LHCN-M2 (cell line): ENCODE measurements at regions not wholly inside any gene's neighbourhood (a gene's known extent, or its start where the extent isn't known, plus 50 kb on each side); places are given as distances from the start of the nearest gene placed in this dataset.

Source experiments
- DNase-seq: peaks from one replicate; pipeline ENCODE4 v3.0.0-alpha.2; 2012; ENCODE audit warnings: low read depth

DNA sequence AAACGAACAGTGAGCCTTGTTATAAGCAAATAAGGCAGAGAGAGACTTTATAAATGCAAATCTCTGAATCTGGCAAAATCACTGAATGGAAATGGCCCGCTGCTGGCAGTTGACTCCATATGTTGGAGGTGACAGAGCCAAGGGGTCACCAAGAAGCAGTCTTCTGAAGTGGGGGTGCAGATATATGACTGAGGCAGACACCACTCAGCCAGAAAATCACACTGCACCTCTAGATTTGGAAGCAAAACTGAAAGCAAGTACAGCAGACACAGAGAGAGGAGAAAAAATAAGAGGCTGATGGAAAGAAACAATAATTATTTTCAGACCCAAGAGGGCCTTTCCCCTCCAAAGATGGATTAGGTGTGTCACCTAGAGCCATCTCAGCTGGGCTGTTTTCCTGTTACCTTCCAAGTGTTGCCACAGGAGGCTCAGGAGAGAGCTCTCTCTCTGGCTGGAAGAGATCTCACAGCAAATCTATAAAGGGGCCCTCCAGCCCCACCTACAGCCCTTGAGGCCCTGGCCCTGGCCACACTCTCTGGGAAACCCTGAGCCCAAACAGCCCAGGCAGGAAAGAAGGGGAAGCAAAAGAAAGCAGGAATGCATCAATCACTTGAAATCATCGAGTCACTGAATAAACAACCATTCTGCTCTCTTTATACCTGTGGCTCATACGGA, 585.1 kb upstream of the PSMD7 start:
- DNase-seq: no peak

GRCh38 chr16:73710526-73710925, 586.1 kb upstream of the PSMD7 start:
- no peak for DNase-seq

DNA sequence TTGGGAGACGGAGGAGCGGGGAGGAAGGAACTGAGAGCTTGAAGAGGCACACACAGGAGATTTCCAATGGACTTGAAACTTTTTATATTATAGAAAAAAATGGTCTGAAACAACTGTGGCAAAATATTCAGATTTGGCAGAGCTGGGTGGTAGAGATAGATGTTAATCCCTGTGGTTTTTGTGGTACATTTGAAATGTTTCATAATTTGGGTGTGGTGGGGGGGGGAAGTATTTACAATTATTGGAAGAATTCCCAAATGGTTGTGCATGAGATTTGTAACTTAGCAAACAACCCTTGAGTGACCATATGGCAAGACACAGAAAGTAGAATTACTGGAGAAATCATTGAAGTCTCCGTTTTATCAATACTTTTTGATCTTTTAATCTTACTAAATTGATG, 588.8 kb upstream of the PSMD7 start:
- no peak for DNase-seq

DNA sequence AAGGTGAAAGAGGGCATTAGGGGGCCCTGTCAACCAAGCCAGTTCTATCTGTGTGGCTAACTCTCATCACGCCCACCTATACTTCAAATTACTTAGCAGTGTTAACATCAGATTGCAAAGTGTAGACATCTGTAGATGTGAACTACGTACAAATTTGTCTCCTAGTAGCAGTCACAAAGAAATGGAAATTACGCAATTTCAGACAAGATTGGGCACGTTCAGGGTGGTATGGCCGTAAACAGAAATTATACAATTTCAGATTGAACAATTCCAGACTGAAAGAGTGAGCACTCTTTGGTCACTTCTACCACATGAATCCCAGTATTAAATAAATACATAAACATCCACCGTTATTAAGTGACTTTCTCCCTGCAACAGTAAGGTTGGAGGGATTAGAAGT, 592.7 kb upstream of the PSMD7 start:
- no peak for DNase-seq

DNA sequence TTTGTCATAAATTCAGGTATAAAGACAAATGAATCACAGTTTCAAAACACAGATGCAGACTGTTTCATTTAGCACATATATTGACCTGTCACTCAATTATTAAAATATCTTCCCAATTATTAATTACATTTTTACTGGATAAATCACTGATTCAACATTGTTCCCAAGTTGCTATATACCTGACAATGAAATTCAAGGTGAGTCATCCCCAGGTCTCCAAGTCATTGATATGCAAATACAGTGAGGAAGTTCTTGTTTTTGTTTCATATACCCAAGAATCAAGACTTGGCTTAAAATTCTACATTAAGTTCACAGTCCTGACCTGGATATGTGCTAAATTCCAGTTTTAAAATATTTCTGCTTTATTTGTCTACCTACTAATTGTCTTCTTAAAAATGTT, 599.3 kb upstream of the PSMD7 start:
- DNase-seq: no peak

GRCh38 chr16:73692861-73693260, 603.8 kb upstream of the PSMD7 start:
- DNase-seq: no peak

- DNase-seq: no peak
Observed at GRCh38 chr16:73683804-73684203, 612.8 kb upstream of the PSMD7 start.

DNA sequence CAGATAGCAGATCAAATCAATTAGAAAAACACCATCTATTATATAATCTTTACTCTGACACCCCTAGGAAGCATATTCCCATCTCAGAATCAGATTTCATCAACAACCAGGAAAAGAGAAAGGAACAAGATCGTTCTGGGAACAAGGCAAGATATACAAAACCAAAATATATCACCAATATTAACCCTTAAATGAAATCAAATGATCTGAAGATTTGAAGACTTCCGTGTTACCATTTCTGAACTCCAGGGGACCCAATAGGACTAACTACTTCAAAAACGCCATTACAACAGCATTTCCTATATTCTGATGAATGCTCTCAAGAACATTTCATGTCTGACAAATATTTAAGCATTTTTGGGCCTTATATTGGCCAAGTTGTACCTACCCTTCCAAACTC, 624.2 kb upstream of the ZFHX3 start:
- DNase-seq: no peak

DNA sequence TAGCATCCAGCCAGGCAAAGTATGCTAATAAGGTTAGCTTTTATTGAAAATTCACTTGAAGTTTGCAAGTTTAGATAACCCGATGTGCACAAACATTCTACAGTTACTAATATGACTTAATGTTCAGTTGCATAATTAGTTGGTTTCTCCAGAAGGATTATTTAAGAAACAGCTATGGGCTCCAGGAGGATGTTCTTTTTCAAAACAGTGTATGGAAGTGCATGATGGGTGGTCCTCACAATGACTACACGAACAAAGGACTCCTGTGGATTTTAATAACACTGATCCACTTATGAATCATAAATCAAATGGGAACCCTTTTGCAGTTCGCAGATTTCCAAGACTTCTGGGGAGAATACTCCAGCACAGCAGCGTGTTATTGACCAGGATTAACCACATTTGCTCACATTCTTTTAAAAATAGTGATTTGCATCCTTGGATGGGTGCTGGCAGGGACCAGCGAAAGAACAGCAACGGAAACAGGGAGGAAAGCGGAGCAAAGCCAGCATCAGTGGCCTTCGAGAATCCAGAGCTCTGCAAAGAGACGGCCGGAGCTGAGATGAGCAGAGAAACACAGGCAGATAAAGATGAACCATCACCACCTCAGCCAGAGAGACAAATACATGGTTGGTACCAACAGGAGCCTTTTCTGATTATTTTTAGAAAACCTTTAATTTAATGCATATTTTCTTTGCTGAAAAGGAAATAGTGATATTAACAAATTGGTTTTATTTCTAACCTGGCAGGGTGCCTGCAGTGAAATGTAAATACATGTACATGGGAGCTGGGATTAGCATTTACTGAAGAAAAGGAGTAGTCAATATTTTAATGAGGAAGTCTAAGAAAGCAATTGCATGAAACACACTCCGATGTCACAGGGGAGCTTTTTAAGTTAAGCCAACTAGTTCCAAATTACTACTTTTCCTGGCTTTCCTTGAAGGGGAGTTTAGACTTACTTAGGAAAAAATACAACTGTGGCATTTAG, 623.2 kb upstream of the ZFHX3 start:
- DNase-seq: no peak

GRCh38 chr16:73669535-73670274, 621.8 kb upstream of the ZFHX3 start:
- no peak for DNase-seq

DNA sequence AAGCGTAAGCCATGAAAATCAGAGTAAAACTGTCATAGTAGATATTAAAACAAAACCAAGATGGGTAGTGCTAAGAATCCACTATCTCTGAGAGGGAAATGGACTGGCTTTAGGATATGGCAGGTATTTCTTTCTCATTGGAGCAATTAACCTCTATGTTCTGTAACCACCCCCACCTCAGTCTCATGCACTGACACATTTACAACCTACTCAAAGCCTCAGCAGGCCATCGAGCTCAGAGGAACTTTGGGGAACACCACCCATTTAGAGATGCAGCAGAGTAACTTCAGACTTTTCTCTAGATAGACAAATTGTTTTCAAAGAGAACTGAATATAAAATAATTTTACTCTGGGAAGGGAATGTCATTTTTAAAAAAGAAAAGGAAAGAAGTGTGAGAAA, 615.8 kb upstream of the ZFHX3 start:
- no peak for DNase-seq

GRCh38 chr16:73636196-73636595, 588.3 kb upstream of the ZFHX3 start:
- DNase-seq: no peak

DNA sequence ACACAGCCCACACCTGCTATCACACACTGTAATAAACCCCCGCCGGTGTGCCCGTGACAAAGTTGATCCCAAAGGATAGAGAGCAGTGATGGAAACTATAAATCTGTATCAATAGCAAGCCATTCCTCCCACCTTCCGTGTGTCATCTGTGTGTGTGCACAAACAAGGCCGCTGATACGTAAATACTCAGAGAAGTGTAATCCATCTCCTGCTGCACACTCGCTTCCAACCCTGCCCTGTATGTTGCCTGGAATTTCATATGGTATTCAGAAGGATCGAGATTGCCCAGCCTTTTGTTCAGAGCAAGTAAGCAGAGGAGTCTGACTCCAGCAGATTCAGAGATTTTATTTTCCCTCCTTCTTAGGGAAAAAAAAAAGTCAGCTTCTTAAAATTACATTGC, 581.1 kb upstream of the ZFHX3 start:
- no peak for DNase-seq

- no peak for DNase-seq
Observed at GRCh38 chr16:73617738-73618137, 569.8 kb upstream of the ZFHX3 start.

DNA sequence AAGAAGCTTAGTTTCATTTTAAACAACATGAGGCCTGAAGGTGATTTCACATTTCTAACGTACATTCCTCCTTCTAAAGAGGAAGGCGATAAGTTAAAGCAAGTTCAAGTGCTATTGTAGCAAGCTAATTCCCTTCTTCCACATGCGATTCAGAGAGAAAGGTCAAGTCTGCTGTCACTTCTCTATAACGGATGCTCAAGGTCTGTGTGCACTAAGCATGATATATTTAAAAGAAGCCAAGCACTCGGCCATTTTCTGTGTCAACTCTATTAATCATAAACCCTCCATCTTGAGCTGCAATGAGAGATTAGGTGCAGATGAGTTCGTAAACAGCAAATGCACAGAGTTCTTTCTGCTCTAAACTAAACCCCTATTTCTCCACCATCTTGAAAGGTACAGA, 568.8 kb upstream of the ZFHX3 start:
- no peak for DNase-seq

GRCh38 chr16:73616166-73616753, 568.3 kb upstream of the ZFHX3 start:
- DNase-seq: peak; percentile 22

DNA sequence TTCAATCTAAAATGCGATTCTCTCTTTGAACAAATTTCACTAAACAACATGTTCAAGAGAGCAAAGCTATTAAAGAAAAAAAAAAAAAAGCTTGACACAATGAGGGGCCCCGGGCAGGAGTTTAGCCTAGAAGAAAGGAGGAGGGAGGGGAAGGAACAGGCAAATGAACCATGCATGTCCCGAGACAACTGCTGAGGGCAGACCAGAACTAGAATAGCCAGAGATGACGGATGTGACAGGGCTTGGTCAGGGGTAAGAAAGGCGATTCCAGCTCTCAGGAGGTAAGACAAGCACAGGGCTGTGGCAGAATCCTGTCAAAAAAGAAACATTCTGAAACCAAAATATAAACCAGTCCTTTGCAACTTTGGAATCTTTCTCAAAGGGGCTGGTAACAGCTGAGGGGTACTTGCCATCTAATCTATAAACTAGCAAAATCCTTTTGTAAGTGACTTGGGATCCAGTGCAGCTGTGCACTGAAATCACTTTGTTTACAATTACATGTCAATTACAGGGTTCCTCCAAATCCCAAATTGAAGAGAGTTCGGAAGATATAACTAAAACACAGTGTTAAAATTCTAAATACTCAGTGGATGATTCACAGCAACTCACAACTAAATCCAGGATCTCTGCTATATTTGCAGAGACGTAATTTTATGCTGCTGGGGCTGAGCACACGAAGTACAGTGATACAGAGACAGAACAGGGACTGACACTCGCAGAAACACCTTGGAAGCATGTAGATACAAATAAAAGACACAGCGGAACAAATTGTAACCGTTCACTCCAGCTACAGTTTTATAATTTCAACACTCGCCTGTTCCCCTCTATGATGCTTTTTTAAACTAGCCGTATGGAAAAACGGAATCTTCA, 567.4 kb upstream of the ZFHX3 start:
- no peak for DNase-seq

DNA sequence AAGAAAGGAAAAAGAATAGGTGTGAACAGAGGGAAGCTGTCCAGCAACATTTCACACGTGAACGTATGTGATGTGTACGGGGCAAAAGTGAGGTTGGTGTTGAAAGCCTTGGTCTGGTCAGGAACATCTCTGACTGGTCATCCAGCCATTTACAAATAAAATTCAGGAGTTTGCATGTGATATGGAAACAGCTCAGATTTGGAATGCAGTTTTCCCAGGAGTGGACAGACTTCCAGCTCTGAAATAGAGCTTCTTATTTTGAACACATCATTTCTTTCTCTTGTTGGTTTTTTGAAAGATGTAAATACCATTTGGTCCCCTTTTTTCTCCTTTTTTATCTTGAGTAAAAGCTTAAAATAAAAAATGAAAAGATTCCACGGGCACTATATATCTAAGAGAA, 566.2 kb upstream of the ZFHX3 start:
- no peak for DNase-seq

GRCh38 chr16:73610605-73611156, 562.8 kb upstream of the ZFHX3 start:
- DNase-seq: no peak

- no peak for DNase-seq
Observed at GRCh38 chr16:73610160-73610559, 562.2 kb upstream of the ZFHX3 start.

DNA sequence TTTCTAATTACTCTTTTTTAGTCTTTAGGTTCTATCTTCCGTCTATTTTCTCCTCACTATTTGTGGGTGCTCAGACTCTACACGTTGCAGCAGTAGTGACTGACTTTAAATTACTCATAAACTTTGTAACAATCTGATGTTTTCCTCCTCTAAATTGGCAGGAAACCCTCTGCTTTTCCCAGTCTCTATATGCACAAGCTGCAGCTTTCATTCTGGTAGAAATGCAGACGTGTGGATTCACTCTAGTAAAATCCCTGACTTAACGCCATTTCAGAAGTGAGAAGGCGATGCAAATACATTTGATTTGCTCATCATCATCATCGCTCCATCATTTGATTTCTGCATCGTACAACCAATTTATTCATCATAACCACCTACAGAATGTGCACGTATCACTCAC, 561.0 kb upstream of the ZFHX3 start:
- no peak for DNase-seq
